WI38 (cell line): ENCODE measurements at regions not wholly inside any gene's neighbourhood (a gene's known extent, or its start where the extent isn't known, plus 50 kb on each side); places are given as distances from the start of the nearest gene placed in this dataset.

ENCODE experiments used
- H3K4me3 ChIP-seq: 2 replicates; pipeline ENCODE4 v1.5.1; 2011; ENCODE audit warnings: low read depth, mild to moderate bottlenecking, control low read depth, low read length
- CTCF ChIP-seq: IDR thresholded peaks from 2 replicates; pipeline ENCODE4 v1.5.1; 2012; ENCODE audit warnings: low read depth, mild to moderate bottlenecking, control low read depth, low read length

DNA sequence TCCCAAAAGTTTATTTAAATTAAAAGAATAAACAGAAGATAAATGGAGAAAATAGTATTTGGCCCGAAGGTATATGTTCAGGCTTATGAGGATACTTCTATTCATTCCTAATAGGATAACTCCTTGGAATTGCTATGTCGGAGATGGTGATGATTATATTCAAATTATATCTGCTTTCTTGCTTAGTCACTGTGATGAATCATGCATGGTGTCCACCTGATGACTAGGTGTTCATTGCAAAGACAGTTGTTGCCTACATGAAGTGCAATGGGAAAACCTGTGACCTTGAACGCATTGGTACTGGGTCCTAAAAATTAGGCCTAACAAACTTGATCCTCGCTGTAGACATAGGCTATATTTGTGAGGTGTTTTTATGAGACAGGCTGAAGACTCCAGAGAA is 617.3 kb upstream of the ZEB2 start:
- no peak for TF ChIP-seq CTCF
- no peak overlapping the region for H3K4me3 ChIP-seq

- no peak overlapping the region for H3K4me3 ChIP-seq
- TF ChIP-seq CTCF, result no peak
These were observed 616.8 kb upstream of the ZEB2 start for GRCh38 chr2:145136702-145137101.

- no peak overlapping the region for H3K4me3 ChIP-seq
- no peak for TF ChIP-seq CTCF
These were observed 606.2 kb upstream of the ZEB2 start for GRCh38 chr2:145126146-145126545.

- no peak overlapping the region for H3K4me3 ChIP-seq
- TF ChIP-seq CTCF, result no peak
These were observed 604.2 kb upstream of the ZEB2 start for GRCh38 chr2:145124085-145124484.

GRCh38 chr2:145123606-145124005 is 603.7 kb upstream of the ZEB2 start:
- no peak overlapping the region for H3K4me3 ChIP-seq
- no peak for TF ChIP-seq CTCF

DNA sequence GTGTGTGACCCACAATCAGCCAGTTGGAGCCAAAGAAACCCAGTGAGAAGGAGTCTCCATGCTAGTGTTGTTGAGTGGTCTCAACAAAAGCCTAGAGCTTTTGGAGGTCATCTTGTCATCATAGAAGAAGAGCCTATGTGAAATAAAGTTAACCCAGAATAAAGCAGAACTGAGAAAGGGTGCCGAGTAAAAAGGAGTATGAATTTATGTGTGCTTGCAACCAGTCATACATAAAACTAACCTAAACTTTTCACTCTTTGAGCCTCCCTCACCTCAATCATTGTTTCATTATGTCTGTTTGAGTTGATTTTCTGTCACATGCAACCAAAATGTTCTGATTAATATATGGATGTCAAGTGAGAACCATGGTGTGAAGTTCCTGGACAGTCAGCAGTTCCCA is 599.3 kb upstream of the ZEB2 start:
- no peak overlapping the region for H3K4me3 ChIP-seq
- no peak for TF ChIP-seq CTCF

DNA sequence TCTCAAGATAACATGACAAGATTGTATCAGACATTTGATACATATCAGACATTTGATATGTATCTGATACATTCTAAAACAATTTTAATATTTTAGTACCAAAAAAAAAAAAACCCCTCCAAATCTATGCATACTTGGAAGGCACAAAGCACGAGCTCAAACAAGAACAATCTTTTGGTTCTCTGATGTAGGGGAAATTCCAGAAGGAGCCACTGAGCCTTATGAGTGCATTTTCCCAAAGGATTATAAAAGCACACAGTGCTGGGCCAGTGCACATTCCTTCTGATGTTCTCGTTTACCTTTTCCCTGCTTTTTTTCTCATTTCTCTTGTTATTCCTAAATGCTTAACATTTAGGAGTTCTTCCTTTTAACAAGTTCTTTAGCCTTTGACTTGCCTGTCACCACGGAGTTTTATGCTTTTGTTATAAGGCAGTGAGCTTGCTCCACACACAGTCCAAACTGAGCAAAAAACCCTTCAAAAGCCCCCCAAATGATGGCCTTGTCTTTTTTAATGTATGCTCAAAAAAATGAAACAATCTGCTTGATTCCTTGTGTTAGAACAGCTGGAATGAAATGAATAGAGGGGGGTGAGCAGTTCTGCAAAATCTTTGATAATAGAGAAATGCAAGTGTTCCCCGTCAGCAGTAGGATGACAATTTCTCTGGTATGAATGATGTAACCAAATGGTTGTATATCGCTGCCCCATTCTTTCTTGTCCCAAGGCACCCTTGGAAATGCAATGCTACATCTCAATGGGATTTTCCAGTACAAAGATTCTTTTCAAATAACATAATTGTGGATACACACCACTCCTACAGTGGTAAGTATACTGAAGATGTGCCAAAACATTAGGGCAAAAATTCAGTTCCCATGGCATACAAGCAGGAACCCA is 597.2 kb upstream of the ZEB2 start:
- TF ChIP-seq CTCF, result no peak
- H3K4me3 ChIP-seq, result no peak overlapping the region
